ENCODE measurements at regions not wholly inside any gene's neighbourhood (a gene's known extent, or its start where the extent isn't known, plus 50 kb on each side); places are given as distances from the start of the nearest gene placed in this dataset.

DNA sequence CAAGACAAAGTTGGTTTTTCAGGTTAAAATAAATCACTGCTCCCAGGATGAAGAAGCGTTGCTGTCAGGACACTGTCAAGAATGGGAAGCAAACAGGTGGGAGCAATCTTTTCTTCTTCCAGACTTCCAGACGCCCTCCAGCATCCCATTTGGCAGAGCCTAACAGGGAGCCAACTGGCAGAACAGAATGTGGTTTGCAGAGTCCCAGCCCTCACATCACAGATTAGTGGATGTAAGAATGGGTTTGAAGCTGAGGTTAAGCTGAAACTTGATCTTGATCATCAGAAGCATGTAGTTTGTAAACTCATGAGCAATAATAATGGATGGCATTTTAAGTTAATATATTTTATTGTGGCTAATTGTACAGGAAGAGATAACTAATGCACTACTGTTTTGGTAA, 636.4 kb downstream of the SLC6A15 start (continued):
- TF ChIP-seq, protein P1, sequence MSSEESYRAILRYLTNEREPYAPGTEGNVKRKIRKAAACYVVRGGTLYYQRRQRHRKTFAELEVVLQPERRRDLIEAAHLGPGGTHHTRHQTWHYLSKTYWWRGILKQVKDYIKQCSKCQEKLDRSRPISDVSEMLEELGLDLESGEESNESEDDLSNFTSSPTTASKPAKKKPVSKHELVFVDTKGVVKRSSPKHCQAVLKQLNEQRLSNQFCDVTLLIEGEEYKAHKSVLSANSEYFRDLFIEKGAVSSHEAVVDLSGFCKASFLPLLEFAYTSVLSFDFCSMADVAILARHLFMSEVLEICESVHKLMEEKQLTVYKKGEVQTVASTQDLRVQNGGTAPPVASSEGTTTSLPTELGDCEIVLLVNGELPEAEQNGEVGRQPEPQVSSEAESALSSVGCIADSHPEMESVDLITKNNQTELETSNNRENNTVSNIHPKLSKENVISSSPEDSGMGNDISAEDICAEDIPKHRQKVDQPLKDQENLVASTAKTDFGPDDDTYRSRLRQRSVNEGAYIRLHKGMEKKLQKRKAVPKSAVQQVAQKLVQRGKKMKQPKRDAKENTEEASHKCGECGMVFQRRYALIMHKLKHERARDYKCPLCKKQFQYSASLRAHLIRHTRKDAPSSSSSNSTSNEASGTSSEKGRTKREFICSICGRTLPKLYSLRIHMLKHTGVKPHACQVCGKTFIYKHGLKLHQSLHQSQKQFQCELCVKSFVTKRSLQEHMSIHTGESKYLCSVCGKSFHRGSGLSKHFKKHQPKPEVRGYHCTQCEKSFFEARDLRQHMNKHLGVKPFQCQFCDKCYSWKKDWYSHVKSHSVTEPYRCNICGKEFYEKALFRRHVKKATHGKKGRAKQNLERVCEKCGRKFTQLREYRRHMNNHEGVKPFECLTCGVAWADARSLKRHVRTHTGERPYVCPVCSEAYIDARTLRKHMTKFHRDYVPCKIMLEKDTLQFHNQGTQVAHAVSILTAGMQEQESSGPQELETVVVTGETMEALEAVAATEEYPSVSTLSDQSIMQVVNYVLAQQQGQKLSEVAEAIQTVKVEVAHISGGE (tag by site-specific recombination; conservative IDR thresholded peaks at IDR 0.05; ENCODE audit: low read depth), result no peak

DNA sequence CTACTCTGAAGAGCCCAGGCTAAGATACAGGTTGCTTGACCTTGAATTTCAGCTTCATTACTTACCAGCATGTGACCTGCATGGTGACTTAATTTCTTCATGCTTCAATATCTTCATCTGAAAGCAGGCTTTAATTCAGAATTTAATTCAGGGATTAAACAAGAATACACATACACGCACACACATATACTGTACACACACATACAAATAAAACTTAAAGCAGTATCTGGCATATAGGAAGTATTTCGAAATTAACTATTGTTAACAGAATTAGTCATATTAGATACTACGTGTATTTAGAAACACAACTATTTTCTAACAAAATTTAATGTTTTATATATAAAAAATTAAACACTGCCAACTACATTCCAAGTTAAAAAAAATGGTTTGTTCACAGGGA, 640.3 kb downstream of the SLC6A15 start:
- Histone ChIP-seq H3K4me3 (ENCODE audit: low read depth, low read length) (no peak overlapping the region), H3K27ac (ENCODE audit: extremely low read depth, low read depth, low read length) (no peak overlapping the region), H3K36me3 (ENCODE audit: control insufficient read depth in 2 of 2, insufficient read depth in 1 of 2, low read length in 2 of 2) (no peaks in the 10 kb centered on the region), H3K9me3 (ENCODE audit: control insufficient read depth, insufficient read depth, low read depth, low read length) (no peaks in the 10 kb centered on the region), H3K4me1 (ENCODE audit: control insufficient read depth, insufficient read depth, low read length) (no peaks in the 10 kb centered on the region)
- POLR2A ChIA-PET, result no interaction called here
- no peak for TF ChIP-seq TCF7L2 (IDR thresholded peaks at IDR 0.05; ENCODE audit: borderline replicate concordance, low read depth, low read length)
- no peak for TF ChIP-seq ZNF514 (tag by site-specific recombination; IDR thresholded peaks at IDR 0.05)
- TF ChIP-seq OVOL3 (tag by site-specific recombination; IDR thresholded peaks at IDR 0.05), result no peak
- no peak for TF ChIP-seq KLF8 (tag by site-specific recombination; IDR thresholded peaks at IDR 0.05)
- TF ChIP-seq ZNF701 (tag by site-specific recombination; IDR thresholded peaks at IDR 0.05), result no peak
- TF ChIP-seq ZNF626 (tag by site-specific recombination; IDR thresholded peaks at IDR 0.05), result no peak
- CTCF ChIA-PET, result no interaction called here

DNA sequence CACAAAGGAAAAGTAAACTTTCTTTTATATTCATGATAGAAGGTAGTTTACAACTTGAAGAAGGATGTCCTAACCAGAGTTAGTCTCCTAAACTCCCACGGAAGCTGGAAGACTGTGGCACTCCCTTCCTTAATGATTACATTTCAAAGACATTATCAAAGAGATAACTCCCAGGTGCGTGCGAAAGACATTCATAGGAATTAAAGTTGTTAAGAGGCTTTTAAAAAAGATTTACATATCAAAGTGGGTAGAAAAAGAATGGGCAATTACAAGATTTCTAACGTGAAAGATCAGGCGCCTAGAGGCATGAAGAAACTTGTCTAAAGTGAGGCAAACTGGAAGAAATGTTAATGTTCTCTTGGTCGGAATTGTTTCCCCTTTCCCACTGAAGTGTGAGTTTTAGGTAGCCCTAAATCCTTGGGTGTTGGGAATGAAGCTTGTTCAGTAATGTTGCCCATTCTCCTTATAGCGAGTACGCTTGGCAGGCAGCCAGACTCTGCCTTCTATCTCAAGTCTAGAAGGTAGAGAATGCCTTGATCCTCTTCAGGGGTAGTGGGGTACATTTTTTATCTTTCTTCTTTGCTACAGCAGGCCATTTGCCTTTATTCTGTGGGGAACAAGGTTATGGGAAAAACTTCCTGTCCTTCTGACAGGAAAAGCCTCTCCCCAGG, 642.0 kb downstream of the SLC6A15 start:
- no peaks in the 10 kb centered on the region for H3K36me3 ChIP-seq (ENCODE audit: control insufficient read depth in 2 of 2, insufficient read depth in 1 of 2, low read length in 2 of 2)
- no peak overlapping the region for H3K27ac ChIP-seq (ENCODE audit: extremely low read depth, low read depth, low read length)
- H3K9me3 ChIP-seq (ENCODE audit: control insufficient read depth, insufficient read depth, low read depth, low read length), result no peaks in the 10 kb centered on the region
- TF ChIP-seq ZNF350 (tag by site-specific recombination; IDR thresholded peaks at IDR 0.05), result no peak
- no peak for TF ChIP-seq YY2 (tag by site-specific recombination; IDR thresholded peaks at IDR 0.05)
- no peak for TF ChIP-seq ZNF501 (tag by site-specific recombination; IDR thresholded peaks at IDR 0.05)
- TF ChIP-seq, protein P2, sequence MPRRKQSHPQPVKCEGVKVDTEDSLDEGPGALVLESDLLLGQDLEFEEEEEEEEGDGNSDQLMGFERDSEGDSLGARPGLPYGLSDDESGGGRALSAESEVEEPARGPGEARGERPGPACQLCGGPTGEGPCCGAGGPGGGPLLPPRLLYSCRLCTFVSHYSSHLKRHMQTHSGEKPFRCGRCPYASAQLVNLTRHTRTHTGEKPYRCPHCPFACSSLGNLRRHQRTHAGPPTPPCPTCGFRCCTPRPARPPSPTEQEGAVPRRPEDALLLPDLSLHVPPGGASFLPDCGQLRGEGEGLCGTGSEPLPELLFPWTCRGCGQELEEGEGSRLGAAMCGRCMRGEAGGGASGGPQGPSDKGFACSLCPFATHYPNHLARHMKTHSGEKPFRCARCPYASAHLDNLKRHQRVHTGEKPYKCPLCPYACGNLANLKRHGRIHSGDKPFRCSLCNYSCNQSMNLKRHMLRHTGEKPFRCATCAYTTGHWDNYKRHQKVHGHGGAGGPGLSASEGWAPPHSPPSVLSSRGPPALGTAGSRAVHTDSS (tag by site-specific recombination; IDR thresholded peaks at IDR 0.05), result no peak
- no peak for TF ChIP-seq ZNF169 (tag by site-specific recombination; IDR thresholded peaks at IDR 0.05)
- TF ChIP-seq ZNF155 (tag by site-specific recombination; IDR thresholded peaks at IDR 0.05), result no peak
- TF ChIP-seq BCL11A (tag by site-specific recombination; IDR thresholded peaks at IDR 0.05; ENCODE audit: low read depth), result no peak
- CTCF ChIA-PET, result no interaction called here
- H3K4me3 ChIP-seq (ENCODE audit: low read depth, low read length), result no peak overlapping the region
- POLR2A ChIA-PET, result no interaction called here
- H3K4me1 ChIP-seq (ENCODE audit: control insufficient read depth, insufficient read depth, low read length), result no peaks in the 10 kb centered on the region

DNA sequence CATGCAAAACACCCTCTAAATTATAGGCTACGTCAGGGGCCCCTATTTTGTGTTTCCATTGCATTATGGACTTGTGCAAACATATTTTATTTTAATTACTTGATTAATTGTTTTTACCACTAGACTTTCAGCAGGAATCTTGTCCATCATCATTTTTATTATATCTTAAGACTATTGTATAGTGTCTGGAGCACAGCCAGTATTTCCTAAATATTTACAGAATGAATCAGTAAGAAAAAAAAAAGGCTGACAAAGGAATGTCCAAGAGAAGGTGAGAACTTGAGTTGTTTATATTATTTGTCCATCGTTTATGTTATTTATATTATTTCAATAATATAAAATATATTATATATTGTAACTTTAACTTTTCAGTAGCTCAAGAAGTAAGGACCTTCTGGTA, 664.7 kb downstream of the SLC6A15 start:
- POLR2A ChIA-PET, result no interaction called here
- CTCF ChIA-PET, result no interaction called here
- Histone ChIP-seq H3K4me1 (ENCODE audit: control insufficient read depth, insufficient read depth, low read length) (no peaks in the 10 kb centered on the region), H3K4me3 (ENCODE audit: low read depth, low read length) (no peak overlapping the region), H3K9me3 (ENCODE audit: control insufficient read depth, insufficient read depth, low read depth, low read length) (no peaks in the 10 kb centered on the region), H3K27ac (ENCODE audit: extremely low read depth, low read depth, low read length) (no peak overlapping the region), H3K36me3 (ENCODE audit: control insufficient read depth in 2 of 2, insufficient read depth in 1 of 2, low read length in 2 of 2) (no peaks in the 10 kb centered on the region)
- TF ChIP-seq SALL2 (tag by site-specific recombination; IDR thresholded peaks at IDR 0.05; ENCODE audit: borderline replicate concordance), result no peak
- TF ChIP-seq, protein P3, sequence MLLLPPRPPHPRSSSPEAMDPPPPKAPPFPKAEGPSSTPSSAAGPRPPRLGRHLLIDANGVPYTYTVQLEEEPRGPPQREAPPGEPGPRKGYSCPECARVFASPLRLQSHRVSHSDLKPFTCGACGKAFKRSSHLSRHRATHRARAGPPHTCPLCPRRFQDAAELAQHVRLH (tag by site-specific recombination; IDR thresholded peaks at IDR 0.05), result no peak
- no peak for TF ChIP-seq ZSCAN16 (tag by site-specific recombination; IDR thresholded peaks at IDR 0.05)
- no peak for TF ChIP-seq SP2 (tag by site-specific recombination; IDR thresholded peaks at IDR 0.05)
- TF ChIP-seq, protein P4, sequence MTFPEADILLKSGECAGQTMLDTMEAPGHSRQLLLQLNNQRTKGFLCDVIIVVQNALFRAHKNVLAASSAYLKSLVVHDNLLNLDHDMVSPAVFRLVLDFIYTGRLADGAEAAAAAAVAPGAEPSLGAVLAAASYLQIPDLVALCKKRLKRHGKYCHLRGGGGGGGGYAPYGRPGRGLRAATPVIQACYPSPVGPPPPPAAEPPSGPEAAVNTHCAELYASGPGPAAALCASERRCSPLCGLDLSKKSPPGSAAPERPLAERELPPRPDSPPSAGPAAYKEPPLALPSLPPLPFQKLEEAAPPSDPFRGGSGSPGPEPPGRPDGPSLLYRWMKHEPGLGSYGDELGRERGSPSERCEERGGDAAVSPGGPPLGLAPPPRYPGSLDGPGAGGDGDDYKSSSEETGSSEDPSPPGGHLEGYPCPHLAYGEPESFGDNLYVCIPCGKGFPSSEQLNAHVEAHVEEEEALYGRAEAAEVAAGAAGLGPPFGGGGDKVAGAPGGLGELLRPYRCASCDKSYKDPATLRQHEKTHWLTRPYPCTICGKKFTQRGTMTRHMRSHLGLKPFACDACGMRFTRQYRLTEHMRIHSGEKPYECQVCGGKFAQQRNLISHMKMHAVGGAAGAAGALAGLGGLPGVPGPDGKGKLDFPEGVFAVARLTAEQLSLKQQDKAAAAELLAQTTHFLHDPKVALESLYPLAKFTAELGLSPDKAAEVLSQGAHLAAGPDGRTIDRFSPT (tag by site-specific recombination; IDR thresholded peaks at IDR 0.05), result no peak
- no peak for TF ChIP-seq HOXC10 (CRISPR knock-in tag; IDR thresholded peaks at IDR 0.05)
- TF ChIP-seq, protein P5, sequence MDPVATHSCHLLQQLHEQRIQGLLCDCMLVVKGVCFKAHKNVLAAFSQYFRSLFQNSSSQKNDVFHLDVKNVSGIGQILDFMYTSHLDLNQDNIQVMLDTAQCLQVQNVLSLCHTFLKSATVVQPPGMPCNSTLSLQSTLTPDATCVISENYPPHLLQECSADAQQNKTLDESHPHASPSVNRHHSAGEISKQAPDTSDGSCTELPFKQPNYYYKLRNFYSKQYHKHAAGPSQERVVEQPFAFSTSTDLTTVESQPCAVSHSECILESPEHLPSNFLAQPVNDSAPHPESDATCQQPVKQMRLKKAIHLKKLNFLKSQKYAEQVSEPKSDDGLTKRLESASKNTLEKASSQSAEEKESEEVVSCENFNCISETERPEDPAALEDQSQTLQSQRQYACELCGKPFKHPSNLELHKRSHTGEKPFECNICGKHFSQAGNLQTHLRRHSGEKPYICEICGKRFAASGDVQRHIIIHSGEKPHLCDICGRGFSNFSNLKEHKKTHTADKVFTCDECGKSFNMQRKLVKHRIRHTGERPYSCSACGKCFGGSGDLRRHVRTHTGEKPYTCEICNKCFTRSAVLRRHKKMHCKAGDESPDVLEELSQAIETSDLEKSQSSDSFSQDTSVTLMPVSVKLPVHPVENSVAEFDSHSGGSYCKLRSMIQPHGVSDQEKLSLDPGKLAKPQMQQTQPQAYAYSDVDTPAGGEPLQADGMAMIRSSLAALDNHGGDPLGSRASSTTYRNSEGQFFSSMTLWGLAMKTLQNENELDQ (tag by site-specific recombination; IDR thresholded peaks at IDR 0.05; ENCODE audit: low read depth), result no peak
- TF ChIP-seq ZNF2 (tag by site-specific recombination; IDR thresholded peaks at IDR 0.05), result no peak
